Liver (tissue), 8 donors: ENCODE measurements at regions not wholly inside any gene's neighbourhood (a gene's known extent, or its start where the extent isn't known, plus 50 kb on each side); places are given as distances from the start of the nearest gene placed in this dataset. TPM values are rescaled to one million over a fixed set of nuclear protein-coding genes. Genes with fewer than 3 reads are reported as not detected.

ENCODE experiments used
- DNase-seq: peaks from one replicate; pipeline ENCODE4 v3.0.0-alpha.2; 2017; ENCODE audit warnings: low spot score
- H3K27ac ChIP-seq, 2 donors: one replicate each; pipeline ENCODE4 v1.7.0; 2013; ENCODE audit warnings: inconsistent platforms in 2 of 2, low read length in 2 of 2, control low read depth in 1 of 2, low read depth in 1 of 2, mild to moderate bottlenecking in 1 of 2
- H3K27me3 ChIP-seq, 4 donors: one replicate each; pipeline versions ENCODE4 v1.6.1 to v1.7.0; 2013; ENCODE audit warnings: low read length in 3 of 4, inconsistent platforms in 1 of 4, mild to moderate bottlenecking in 1 of 4, moderate library complexity in 1 of 4; ENCODE audit not compliant: control insufficient read depth in 4 of 4, insufficient read depth in 4 of 4
- H3K36me3 ChIP-seq, 4 donors: one replicate each; pipeline versions ENCODE4 v1.6.1 to v1.7.0; 2013; ENCODE audit warnings: low read length in 3 of 4, mild to moderate bottlenecking in 3 of 4, low read depth in 1 of 4, moderate library complexity in 1 of 4; ENCODE audit not compliant: control insufficient read depth in 4 of 4, insufficient read depth in 3 of 4
- H3K4me1 ChIP-seq, 4 donors: one replicate each; pipeline versions ENCODE4 v1.6.1 to v1.7.0; 2013; ENCODE audit warnings: low read length in 3 of 4, mild to moderate bottlenecking in 3 of 4, moderate library complexity in 1 of 4; ENCODE audit not compliant: control insufficient read depth in 4 of 4, insufficient read depth in 4 of 4
- H3K4me3 ChIP-seq, 3 donors: one replicate each; pipeline versions ENCODE4 v1.6.1 to v1.7.0; 2013; ENCODE audit warnings: low read length in 3 of 3, control low read depth in 1 of 3, low read depth in 1 of 3, mild to moderate bottlenecking in 1 of 3
- H3K9ac ChIP-seq, 2 donors: one replicate each; pipeline ENCODE4 v1.7.0; 2013; ENCODE audit warnings: low read length in 2 of 2, mild to moderate bottlenecking in 2 of 2, moderate library complexity in 2 of 2, control low read depth in 1 of 2, low read depth in 1 of 2
- H3K9me3 ChIP-seq, 4 donors: one replicate each; pipeline versions ENCODE4 v1.6.1 to v1.7.0; 2013; ENCODE audit warnings: low read length in 3 of 4; ENCODE audit not compliant: control insufficient read depth in 4 of 4
- HNF4A ChIP-seq, 2 donors: conservative IDR thresholded peaks; 2 replicates each; pipeline ENCODE4 v1.6.1; 2016; ENCODE audit warnings: antibody characterized with exemption in 2 of 2, mild to moderate bottlenecking in 2 of 2
- HNF4G ChIP-seq: IDR thresholded peaks from 2 replicates; pipeline ENCODE4 v1.6.1; 2016; ENCODE audit warnings: antibody characterized with exemption
- JUND ChIP-seq, 2 donors: IDR thresholded peaks; 2 replicates each; pipeline ENCODE4 v1.6.1; 2016; ENCODE audit warnings: antibody characterized with exemption in 2 of 2
- NR2F2 ChIP-seq: IDR thresholded peaks from 2 replicates; pipeline ENCODE4 v1.6.1; 2016; ENCODE audit warnings: antibody characterized with exemption
- SP1 ChIP-seq: IDR thresholded peaks from 2 replicates; pipeline ENCODE4 v1.6.1; 2018; ENCODE audit warnings: antibody characterized with exemption, mild to moderate bottlenecking
- YY1 ChIP-seq: IDR thresholded peaks from 2 replicates; pipeline ENCODE4 v1.6.1; 2016; ENCODE audit warnings: antibody characterized with exemption, mild to moderate bottlenecking
- WGBS: extraction: QIAGEN DNeasy Blood & Tissue Kit; methylation state at CpG from one replicate; pipeline ENCODE4 v1.1.7; 2013; 5-methylcytosine and 5-hydroxymethylcytosine counted together
- small RNA-seq: library from RNA; depleted of rRNA; stranded (forward); fragments of <200 nt; gene quantifications from one replicate; pipeline ENCODE3, GENCODE V24; 2014
- TF ChIP-seq, protein P1 (sequence below): IDR thresholded peaks from 2 replicates; pipeline ENCODE4 v1.6.1; 2016; ENCODE audit warnings: antibody characterized with exemption
- TF ChIP-seq, protein P2 (sequence below): IDR thresholded peaks from 2 replicates; pipeline ENCODE4 v1.6.1; 2016; ENCODE audit warnings: antibody characterized with exemption
- TF ChIP-seq, protein P3 (sequence below): IDR thresholded peaks from 2 replicates; pipeline ENCODE4 v1.6.1; 2016; ENCODE audit warnings: antibody characterized with exemption, mild to moderate bottlenecking
- donor health status: healthy.
- donor health status: healthy.
- donor health status: healthy.
- donor health status: healthy.

DNA sequence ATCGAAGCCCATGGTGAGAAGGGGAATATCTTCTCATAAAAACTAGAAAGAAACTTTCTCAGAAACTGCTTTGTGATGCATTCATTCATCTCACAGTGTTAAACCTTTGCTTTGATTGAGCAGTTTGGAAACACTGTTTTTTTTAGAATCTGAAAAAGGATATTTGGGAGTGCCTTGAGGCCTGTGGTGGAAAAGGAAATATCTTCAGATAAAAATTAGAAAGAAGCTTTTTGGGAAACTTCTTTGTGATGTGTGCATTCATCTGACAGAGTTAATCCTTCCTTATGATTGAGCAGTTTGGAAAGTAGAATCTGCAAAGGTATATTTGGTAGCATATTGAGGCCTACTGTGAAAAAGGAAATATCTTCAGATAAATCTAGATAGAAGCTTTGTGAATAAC lies 1594.9 kb downstream of the UQCRFS1 start:
- Histone ChIP-seq H3K4me1 (no peaks in the 10 kb centered on the region), H3K27me3 (no peaks in the 10 kb centered on the region), H3K27ac (no peak overlapping the region), H3K9me3 (peaks cover 4 to 50% (median 34%) of the 10 kb centered on the region in 4 donors), H3K4me3 (no peak overlapping the region), H3K36me3 (peaks cover 0 to 2% (median 0%) of the 10 kb centered on the region in 4 donors), H3K9ac (no peak overlapping the region)
- TF ChIP-seq SP1 (no peak), YY1 (no peak)
- TF ChIP-seq, protein P1, sequence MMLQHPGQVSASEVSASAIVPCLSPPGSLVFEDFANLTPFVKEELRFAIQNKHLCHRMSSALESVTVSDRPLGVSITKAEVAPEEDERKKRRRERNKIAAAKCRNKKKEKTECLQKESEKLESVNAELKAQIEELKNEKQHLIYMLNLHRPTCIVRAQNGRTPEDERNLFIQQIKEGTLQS, result no peak
- 81% methylated on average over 1 of the region's 1 CpG for WGBS
- DNase-seq, result no peak

DNA sequence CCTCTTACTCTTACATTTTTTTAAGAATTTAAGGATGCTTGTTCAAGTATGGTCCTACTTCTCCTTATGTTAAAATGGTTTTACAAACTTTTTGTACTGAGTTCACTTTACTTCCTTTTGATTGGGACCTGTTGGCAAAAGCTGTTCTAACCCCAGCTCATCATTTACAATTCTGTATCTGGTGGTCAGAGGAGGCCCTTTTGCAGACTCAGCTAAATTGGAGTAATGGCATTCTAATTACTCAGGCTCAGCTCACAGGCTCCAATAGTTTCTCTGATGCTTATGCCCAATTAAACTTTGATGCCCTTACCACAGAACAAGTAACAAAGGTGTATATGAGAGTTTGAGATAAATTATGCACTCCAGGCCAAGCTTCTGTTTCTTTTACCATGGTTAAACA lies 1632.0 kb downstream of the UQCRFS1 start:
- DNase-seq, result no peak
- Histone ChIP-seq H3K9ac (no peak overlapping the region), H3K9me3 (peaks cover under 1 to 25% (median 9%) of the 10 kb centered on the region in 4 donors)

More for the DNA sequence above, 1632.0 kb downstream of the UQCRFS1 start:
- no peaks in the 10 kb centered on the region for H3K4me1 ChIP-seq
- TF ChIP-seq, protein P1, result no peak
- TF ChIP-seq JUND (IDR thresholded peaks at IDR 0.05) (no peak), YY1 (no peak), SP1 (no peak), HNF4A (conservative IDR thresholded peaks at IDR 0.05) (no peak), HNF4G (no peak), NR2F2 (no peak)
- TF ChIP-seq, protein P2, sequence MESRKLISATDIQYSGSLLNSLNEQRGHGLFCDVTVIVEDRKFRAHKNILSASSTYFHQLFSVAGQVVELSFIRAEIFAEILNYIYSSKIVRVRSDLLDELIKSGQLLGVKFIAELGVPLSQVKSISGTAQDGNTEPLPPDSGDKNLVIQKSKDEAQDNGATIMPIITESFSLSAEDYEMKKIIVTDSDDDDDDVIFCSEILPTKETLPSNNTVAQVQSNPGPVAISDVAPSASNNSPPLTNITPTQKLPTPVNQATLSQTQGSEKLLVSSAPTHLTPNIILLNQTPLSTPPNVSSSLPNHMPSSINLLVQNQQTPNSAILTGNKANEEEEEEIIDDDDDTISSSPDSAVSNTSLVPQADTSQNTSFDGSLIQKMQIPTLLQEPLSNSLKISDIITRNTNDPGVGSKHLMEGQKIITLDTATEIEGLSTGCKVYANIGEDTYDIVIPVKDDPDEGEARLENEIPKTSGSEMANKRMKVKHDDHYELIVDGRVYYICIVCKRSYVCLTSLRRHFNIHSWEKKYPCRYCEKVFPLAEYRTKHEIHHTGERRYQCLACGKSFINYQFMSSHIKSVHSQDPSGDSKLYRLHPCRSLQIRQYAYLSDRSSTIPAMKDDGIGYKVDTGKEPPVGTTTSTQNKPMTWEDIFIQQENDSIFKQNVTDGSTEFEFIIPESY, result no peak
- TF ChIP-seq, protein P3, sequence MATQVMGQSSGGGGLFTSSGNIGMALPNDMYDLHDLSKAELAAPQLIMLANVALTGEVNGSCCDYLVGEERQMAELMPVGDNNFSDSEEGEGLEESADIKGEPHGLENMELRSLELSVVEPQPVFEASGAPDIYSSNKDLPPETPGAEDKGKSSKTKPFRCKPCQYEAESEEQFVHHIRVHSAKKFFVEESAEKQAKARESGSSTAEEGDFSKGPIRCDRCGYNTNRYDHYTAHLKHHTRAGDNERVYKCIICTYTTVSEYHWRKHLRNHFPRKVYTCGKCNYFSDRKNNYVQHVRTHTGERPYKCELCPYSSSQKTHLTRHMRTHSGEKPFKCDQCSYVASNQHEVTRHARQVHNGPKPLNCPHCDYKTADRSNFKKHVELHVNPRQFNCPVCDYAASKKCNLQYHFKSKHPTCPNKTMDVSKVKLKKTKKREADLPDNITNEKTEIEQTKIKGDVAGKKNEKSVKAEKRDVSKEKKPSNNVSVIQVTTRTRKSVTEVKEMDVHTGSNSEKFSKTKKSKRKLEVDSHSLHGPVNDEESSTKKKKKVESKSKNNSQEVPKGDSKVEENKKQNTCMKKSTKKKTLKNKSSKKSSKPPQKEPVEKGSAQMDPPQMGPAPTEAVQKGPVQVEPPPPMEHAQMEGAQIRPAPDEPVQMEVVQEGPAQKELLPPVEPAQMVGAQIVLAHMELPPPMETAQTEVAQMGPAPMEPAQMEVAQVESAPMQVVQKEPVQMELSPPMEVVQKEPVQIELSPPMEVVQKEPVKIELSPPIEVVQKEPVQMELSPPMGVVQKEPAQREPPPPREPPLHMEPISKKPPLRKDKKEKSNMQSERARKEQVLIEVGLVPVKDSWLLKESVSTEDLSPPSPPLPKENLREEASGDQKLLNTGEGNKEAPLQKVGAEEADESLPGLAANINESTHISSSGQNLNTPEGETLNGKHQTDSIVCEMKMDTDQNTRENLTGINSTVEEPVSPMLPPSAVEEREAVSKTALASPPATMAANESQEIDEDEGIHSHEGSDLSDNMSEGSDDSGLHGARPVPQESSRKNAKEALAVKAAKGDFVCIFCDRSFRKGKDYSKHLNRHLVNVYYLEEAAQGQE, result no peak
- no peaks in the 10 kb centered on the region for H3K36me3 ChIP-seq
- H3K4me3 ChIP-seq, result no peak overlapping the region
- H3K27ac ChIP-seq, result no peak overlapping the region
- no peaks in the 10 kb centered on the region for H3K27me3 ChIP-seq

Small RNA genes in the stretch of these regions (small RNA-seq; reads per million reads assigned to genes)
- gene AC006504.6 (not detected), gene RNA5SP470 (not detected)
